SK-N-SH (cell line): ENCODE measurements at regions not wholly inside any gene's neighbourhood (a gene's known extent, or its start where the extent isn't known, plus 50 kb on each side); places are given as distances from the start of the nearest gene placed in this dataset.

Source experiments
- CTCF ChIA-PET: fragments of 300-600, 350-600 bp; formaldehyde crosslinking; extraction: SDS; loops from one replicate; lab custom pipeline; 2021; lab: Yijun Ruan, JAX
- POLR2A ChIA-PET: fragments of 350-600 bp; sonication (Branson Sonifier 250); formaldehyde crosslinking; extraction: SDS; loops from one replicate; lab custom pipeline; 2020; ENCODE audit warnings: antibody characterized with exemption, inconsistent platforms; lab: Yijun Ruan, JAX
- DNase-seq: peaks from one replicate; pipeline ENCODE4 v3.0.0; 2012
- H2AFZ ChIP-seq: fragments of 200-600 bp; sonication (generic); 2 replicates; pipeline ENCODE4 v1.8.1; 2016; ENCODE audit warnings: antibody characterized with exemption, mild to moderate bottlenecking, low read depth
- H3F3A ChIP-seq: fragments of 200-600 bp; sonication (generic); replicated peaks from 2 replicates; pipeline ENCODE3; 2016; ENCODE audit warnings: antibody characterized with exemption, mild to moderate bottlenecking; ENCODE audit not compliant: insufficient read depth
- H3K27ac ChIP-seq, 2 experiments: fragments of 200-500 bp in 1 of 2; fragments of 200-600 bp in 1 of 2; sonication (Bioruptor generic) in 1 of 2; sonication (generic), shearing (Covaris generic) in 1 of 2; 2 replicates each; pipeline versions ENCODE4 v1.5.1 to v1.6.1; 2014 to 2016; ENCODE audit warnings: low read depth in 2 of 2, inconsistent platforms in 1 of 2, low read length in 1 of 2, mild to moderate bottlenecking in 1 of 2, mixed read lengths in 1 of 2
- H3K27me3 ChIP-seq: fragments of 200-600 bp; sonication (generic), shearing (Covaris generic); 2 replicates; pipeline ENCODE4 v1.6.1; 2016; ENCODE audit warnings: mixed run types; ENCODE audit not compliant: insufficient read depth
- H3K36me3 ChIP-seq, 2 experiments: fragments of 200-500 bp in 1 of 2; fragments of 200-600 bp in 1 of 2; sonication (Bioruptor generic) in 1 of 2; sonication (generic) in 1 of 2; replicated peaks in 1 of 2; 2 replicates each; pipeline versions ENCODE3 to v1.5.1; 2014 to 2016; ENCODE audit warnings: low read length in 1 of 2, mild to moderate bottlenecking in 1 of 2; ENCODE audit not compliant: insufficient read depth in 2 of 2, control insufficient read depth in 1 of 2
- H3K4me1 ChIP-seq, 2 experiments: fragments of 200-500 bp in 1 of 2; fragments of 200-600 bp in 1 of 2; sonication (Bioruptor generic) in 1 of 2; sonication (generic), shearing (Covaris generic) in 1 of 2; 2 replicates each; pipeline versions ENCODE4 v1.5.1 to v1.6.1; 2014 to 2016; ENCODE audit warnings: low read depth in 1 of 2, low read length in 1 of 2, mixed run types in 1 of 2; ENCODE audit not compliant: insufficient read depth in 2 of 2, control insufficient read depth in 1 of 2
- H3K4me2 ChIP-seq: fragments of 200-600 bp; sonication (generic), shearing (Covaris generic); 2 replicates; pipeline ENCODE4 v1.6.1; 2017; ENCODE audit warnings: mixed run types
- H3K4me3 ChIP-seq, 2 experiments: fragments of 200-500 bp in 1 of 2; fragments of 200-600 bp in 1 of 2; sonication (Bioruptor generic) in 1 of 2; sonication (generic), shearing (Covaris generic) in 1 of 2; 2 replicates each; pipeline versions ENCODE4 v1.5.1 to v1.8.1; 2014 to 2016; ENCODE audit warnings: low read depth in 2 of 2, inconsistent platforms in 1 of 2, low read length in 1 of 2, mild to moderate bottlenecking in 1 of 2, mixed read lengths in 1 of 2, moderate library complexity in 1 of 2
- H3K79me2 ChIP-seq: fragments of 200-600 bp; sonication (generic); 2 replicates; pipeline ENCODE4 v1.8.1; 2017; ENCODE audit warnings: mild to moderate bottlenecking; ENCODE audit not compliant: insufficient read depth
- H3K9ac ChIP-seq: fragments of 200-600 bp; sonication (generic); 2 replicates; pipeline ENCODE4 v1.6.1; 2017; ENCODE audit warnings: mixed run types
- H3K9me2 ChIP-seq: fragments of 200-600 bp; sonication (generic); 2 replicates; pipeline ENCODE4 v1.6.1; 2017; ENCODE audit warnings: mixed run types
- H3K9me3 ChIP-seq: fragments of 200-600 bp; sonication (generic); 2 replicates; pipeline ENCODE4 v1.6.1; 2017; ENCODE audit warnings: mixed run types, mild to moderate bottlenecking, moderate library complexity
- H4K20me1 ChIP-seq: fragments of 200-600 bp; sonication (generic); 2 replicates; pipeline ENCODE4 v1.6.1; 2017; ENCODE audit warnings: mild to moderate bottlenecking, mixed run types; ENCODE audit not compliant: insufficient read depth
- CHD2 ChIP-seq: fragments of 150-350 bp; IDR thresholded peaks from 2 replicates; pipeline ENCODE4 v1.6.1; 2018; ENCODE audit warnings: low read length; ENCODE audit not compliant: partially characterized antibody
- ELF1 ChIP-seq: IDR thresholded peaks from 2 replicates; pipeline ENCODE4 v1.4.0; 2012
- FOXJ3 ChIP-seq: sonication (generic); formaldehyde crosslinking; IDR thresholded peaks from 2 replicates; pipeline ENCODE4 v1.5.1; 2020; ENCODE audit warnings: mild to moderate bottlenecking, missing genetic modification reagents
- GATA2 ChIP-seq: sonication (generic); formaldehyde crosslinking; IDR thresholded peaks from 2 replicates; pipeline ENCODE4 v1.5.0; 2020; ENCODE audit warnings: mild to moderate bottlenecking, missing genetic modification reagents
- MXI1 ChIP-seq: IDR thresholded peaks from 2 replicates; pipeline ENCODE4 v1.6.1; 2012; ENCODE audit warnings: mild to moderate bottlenecking, low read depth, low read length, improper control_type of control experiment
- NRF1 ChIP-seq: IDR thresholded peaks from 2 replicates; pipeline ENCODE4 v1.6.1; 2012; ENCODE audit warnings: low read depth, mild to moderate bottlenecking, low read length
- POLR2AphosphoS5 ChIP-seq: IDR thresholded peaks from 2 replicates; pipeline ENCODE4 v1.6.1; 2012; ENCODE audit warnings: low read depth, low read length
- RFX5 ChIP-seq: IDR thresholded peaks from 2 replicates; pipeline ENCODE4 v1.6.1; 2012; ENCODE audit warnings: mild to moderate bottlenecking, improper control_type of control experiment, low read length
- TAF1 ChIP-seq: IDR thresholded peaks from 2 replicates; pipeline ENCODE4 v1.6.1; 2012; ENCODE audit warnings: low read depth, mild to moderate bottlenecking, low read length, moderate library complexity, borderline replicate concordance
- TCF12 ChIP-seq: IDR thresholded peaks from 2 replicates; pipeline ENCODE4 v1.4.0; 2012
- TEAD4 ChIP-seq: IDR thresholded peaks from 2 replicates; pipeline ENCODE4 v1.4.0; 2012; ENCODE audit warnings: mild to moderate bottlenecking, borderline replicate concordance; ENCODE audit not compliant: insufficient read depth
- ZBTB33 ChIP-seq: IDR thresholded peaks from 2 replicates; pipeline ENCODE4 v1.4.0; 2012; ENCODE audit warnings: low read depth, borderline replicate concordance
- whole genome bisulfite sequencing: methylation state at CpG from one replicate; pipeline ENCODE4 v1.1.6; 2017; ENCODE audit warnings: low lambda C conversion rate; 5-methylcytosine and 5-hydroxymethylcytosine counted together
- TF ChIP-seq, protein P1 (sequence below): fragments of 200-600 bp; sonication (generic); IDR thresholded peaks from 2 replicates; pipeline ENCODE4 v1.6.1; 2017; ENCODE audit warnings: antibody characterized with exemption, mild to moderate bottlenecking, moderate library complexity
- TF ChIP-seq, protein P2 (sequence below): fragments of 150-350 bp; IDR thresholded peaks from 2 replicates; pipeline ENCODE4 v1.6.1; 2017; ENCODE audit warnings: antibody characterized with exemption, low read length, low read depth, borderline replicate concordance
- TF ChIP-seq, protein P3 (sequence below): IDR thresholded peaks from 2 replicates; pipeline ENCODE4 v1.6.1; 2012; ENCODE audit warnings: mild to moderate bottlenecking, low read depth, low read length, moderate library complexity

- no peak for TF ChIP-seq TCF12
- TF ChIP-seq TAF1, result no peak
- TF ChIP-seq, protein P1, sequence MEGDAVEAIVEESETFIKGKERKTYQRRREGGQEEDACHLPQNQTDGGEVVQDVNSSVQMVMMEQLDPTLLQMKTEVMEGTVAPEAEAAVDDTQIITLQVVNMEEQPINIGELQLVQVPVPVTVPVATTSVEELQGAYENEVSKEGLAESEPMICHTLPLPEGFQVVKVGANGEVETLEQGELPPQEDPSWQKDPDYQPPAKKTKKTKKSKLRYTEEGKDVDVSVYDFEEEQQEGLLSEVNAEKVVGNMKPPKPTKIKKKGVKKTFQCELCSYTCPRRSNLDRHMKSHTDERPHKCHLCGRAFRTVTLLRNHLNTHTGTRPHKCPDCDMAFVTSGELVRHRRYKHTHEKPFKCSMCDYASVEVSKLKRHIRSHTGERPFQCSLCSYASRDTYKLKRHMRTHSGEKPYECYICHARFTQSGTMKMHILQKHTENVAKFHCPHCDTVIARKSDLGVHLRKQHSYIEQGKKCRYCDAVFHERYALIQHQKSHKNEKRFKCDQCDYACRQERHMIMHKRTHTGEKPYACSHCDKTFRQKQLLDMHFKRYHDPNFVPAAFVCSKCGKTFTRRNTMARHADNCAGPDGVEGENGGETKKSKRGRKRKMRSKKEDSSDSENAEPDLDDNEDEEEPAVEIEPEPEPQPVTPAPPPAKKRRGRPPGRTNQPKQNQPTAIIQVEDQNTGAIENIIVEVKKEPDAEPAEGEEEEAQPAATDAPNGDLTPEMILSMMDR, result no peak
- ChIA-PET POLR2A (no interaction called here), CTCF (no interaction called here)
- 3% methylated on average over 1 of the region's 1 CpG for WGBS
- Histone ChIP-seq H3K27me3 (no peaks in the 10 kb centered on the region; the same call in 1 of the 2 replicates), H3F3A (no peaks in the 10 kb centered on the region), H3K9me2 (no peaks in the 10 kb centered on the region), H3K9me3 (no peaks in the 10 kb centered on the region), H3K36me3 (no peaks in the 10 kb centered on the region), H3K27ac (no peak overlapping the region), H3K9ac (no peak overlapping the region), H3K4me2 (no peak overlapping the region), H3K79me2 (no peaks in the 10 kb centered on the region), H3K4me3 (no peak overlapping the region), H4K20me1 (no peaks in the 10 kb centered on the region), H2AFZ (no peak overlapping the region), H3K4me1 (no peaks in the 10 kb centered on the region)
- no peak for DNase-seq
Observed at GRCh38 chr4:110900213-110900769, 277.4 kb upstream of the PITX2 start.

- H3K9ac ChIP-seq, result no peak overlapping the region
- no peaks in the 10 kb centered on the region for H3K9me3 ChIP-seq
- H4K20me1 ChIP-seq, result no peaks in the 10 kb centered on the region
- no peak overlapping the region for H2AFZ ChIP-seq
- H3K4me3 ChIP-seq, result no peak overlapping the region
- ChIA-PET POLR2A (no interaction called here), CTCF (interaction anchor here (1.2 kb wide), 1 partner anchor 25 kb away, joined by 3 read pairs; no protein-coding TSS in a partner anchor)
- H3K79me2 ChIP-seq, result no peaks in the 10 kb centered on the region
- no peaks in the 10 kb centered on the region for H3K36me3 ChIP-seq
- H3K27ac ChIP-seq, result no peak overlapping the region
- no peak overlapping the region for H3K4me2 ChIP-seq
- H3F3A ChIP-seq, result no peaks in the 10 kb centered on the region
- no peak for DNase-seq
- H3K27me3 ChIP-seq, result no peaks in the 10 kb centered on the region; the same call in 1 of the 2 replicates
- no peaks in the 10 kb centered on the region for H3K4me1 ChIP-seq
- 1% methylated on average over 3 of the region's 3 CpGs for WGBS
- H3K9me2 ChIP-seq, result no peaks in the 10 kb centered on the region
- TF ChIP-seq MXI1 (no peak), TEAD4 (no peak), POLR2AphosphoS5 (no peak), ZBTB33 (no peak), GATA2 (CRISPR knock-in tag) (no peak), FOXJ3 (CRISPR knock-in tag) (no peak), CHD2 (no peak), RFX5 (no peak), NRF1 (no peak), ELF1 (no peak)
- TF ChIP-seq, protein P1, result no peak
- TF ChIP-seq, protein P2, sequence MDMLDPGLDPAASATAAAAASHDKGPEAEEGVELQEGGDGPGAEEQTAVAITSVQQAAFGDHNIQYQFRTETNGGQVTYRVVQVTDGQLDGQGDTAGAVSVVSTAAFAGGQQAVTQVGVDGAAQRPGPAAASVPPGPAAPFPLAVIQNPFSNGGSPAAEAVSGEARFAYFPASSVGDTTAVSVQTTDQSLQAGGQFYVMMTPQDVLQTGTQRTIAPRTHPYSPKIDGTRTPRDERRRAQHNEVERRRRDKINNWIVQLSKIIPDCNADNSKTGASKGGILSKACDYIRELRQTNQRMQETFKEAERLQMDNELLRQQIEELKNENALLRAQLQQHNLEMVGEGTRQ, result no peak
- TF ChIP-seq, protein P3, sequence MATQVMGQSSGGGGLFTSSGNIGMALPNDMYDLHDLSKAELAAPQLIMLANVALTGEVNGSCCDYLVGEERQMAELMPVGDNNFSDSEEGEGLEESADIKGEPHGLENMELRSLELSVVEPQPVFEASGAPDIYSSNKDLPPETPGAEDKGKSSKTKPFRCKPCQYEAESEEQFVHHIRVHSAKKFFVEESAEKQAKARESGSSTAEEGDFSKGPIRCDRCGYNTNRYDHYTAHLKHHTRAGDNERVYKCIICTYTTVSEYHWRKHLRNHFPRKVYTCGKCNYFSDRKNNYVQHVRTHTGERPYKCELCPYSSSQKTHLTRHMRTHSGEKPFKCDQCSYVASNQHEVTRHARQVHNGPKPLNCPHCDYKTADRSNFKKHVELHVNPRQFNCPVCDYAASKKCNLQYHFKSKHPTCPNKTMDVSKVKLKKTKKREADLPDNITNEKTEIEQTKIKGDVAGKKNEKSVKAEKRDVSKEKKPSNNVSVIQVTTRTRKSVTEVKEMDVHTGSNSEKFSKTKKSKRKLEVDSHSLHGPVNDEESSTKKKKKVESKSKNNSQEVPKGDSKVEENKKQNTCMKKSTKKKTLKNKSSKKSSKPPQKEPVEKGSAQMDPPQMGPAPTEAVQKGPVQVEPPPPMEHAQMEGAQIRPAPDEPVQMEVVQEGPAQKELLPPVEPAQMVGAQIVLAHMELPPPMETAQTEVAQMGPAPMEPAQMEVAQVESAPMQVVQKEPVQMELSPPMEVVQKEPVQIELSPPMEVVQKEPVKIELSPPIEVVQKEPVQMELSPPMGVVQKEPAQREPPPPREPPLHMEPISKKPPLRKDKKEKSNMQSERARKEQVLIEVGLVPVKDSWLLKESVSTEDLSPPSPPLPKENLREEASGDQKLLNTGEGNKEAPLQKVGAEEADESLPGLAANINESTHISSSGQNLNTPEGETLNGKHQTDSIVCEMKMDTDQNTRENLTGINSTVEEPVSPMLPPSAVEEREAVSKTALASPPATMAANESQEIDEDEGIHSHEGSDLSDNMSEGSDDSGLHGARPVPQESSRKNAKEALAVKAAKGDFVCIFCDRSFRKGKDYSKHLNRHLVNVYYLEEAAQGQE, result no peak
Observed at GRCh38 chr4:110902500-110902899, 279.6 kb upstream of the PITX2 start.
